Activated B cell treated with CpG ODN at 0.5 μM for 24 hours (primary cell): ENCODE measurements at regions not wholly inside any gene's neighbourhood (a gene's known extent, or its start where the extent isn't known, plus 50 kb on each side); places are given as distances from the start of the nearest gene placed in this dataset.

Source experiments
- ATAC-seq: fragments of 200-7000 bp; cut with Tn5 transposase; one replicate; pipeline ENCODE4 v1.10.0; 2021; ENCODE audit warnings: low read depth, mild to moderate bottlenecking, moderate library complexity
- CTCF ChIA-PET: fragments of 350-600 bp; sonication (Branson Sonifier 250); formaldehyde crosslinking; loops from one replicate; lab custom pipeline; 2021; ENCODE audit warnings: antibody characterized with exemption; lab: Charles Lee
- POLR2A ChIA-PET: fragments of 350-600 bp; sonication (Branson Sonifier 250); formaldehyde crosslinking; loops from one replicate; lab custom pipeline; 2021; ENCODE audit warnings: antibody characterized with exemption; lab: Charles Lee
- DNase-seq: peaks from one replicate; pipeline ENCODE4 v3.0.0; 2022
- H3K27ac Mint-ChIP-seq: one replicate; pipeline ENCODE4 v1.8.0; 2020; ENCODE audit warnings: mixed read lengths
- H3K27me3 Mint-ChIP-seq: one replicate; pipeline ENCODE4 v1.8.0; 2021; ENCODE audit warnings: mixed read lengths
- H3K36me3 Mint-ChIP-seq: one replicate; pipeline ENCODE4 v1.8.0; 2021; ENCODE audit warnings: low read depth, mixed read lengths
- H3K4me1 Mint-ChIP-seq: one replicate; pipeline ENCODE4 v1.8.0; 2021; ENCODE audit warnings: mixed read lengths
- H3K4me3 Mint-ChIP-seq: one replicate; pipeline ENCODE4 v1.8.0; 2020; ENCODE audit warnings: mild to moderate bottlenecking, mixed read lengths
- H3K9me3 Mint-ChIP-seq: one replicate; pipeline ENCODE4 v1.8.0; 2020; ENCODE audit warnings: mixed read lengths
- CTCF ChIP-seq: fragments of 200-600 bp; IDR thresholded peaks from one replicate; pipeline ENCODE4 v1.8.0; 2022; ENCODE audit warnings: antibody characterized with exemption, mild to moderate bottlenecking
- intact Hi-C: fragments of 100-400 bp; cut with micrococcal nuclease; formaldehyde crosslinking; loops from one replicate; pipeline ENCODE4 v1.15.1; 2024

GRCh38 chr13:54133746-54134145, 1105.1 kb downstream of the OLFM4 start:
- intact Hi-C loops = no loop called here
- CTCF ChIA-PET = no interaction called here
- DNase-seq (no peak), ATAC-seq (no peak)
- Mint-ChIP-seq H3K4me3 (no peak overlapping the region), H3K4me1 (no peaks in the 10 kb centered on the region), H3K27me3 (no peaks in the 10 kb centered on the region), H3K36me3 (no peaks in the 10 kb centered on the region), H3K9me3 (peaks cover 11% of the 10 kb centered on the region), H3K27ac (no peak overlapping the region)
- TF ChIP-seq CTCF = no peak
- POLR2A ChIA-PET = no interaction called here

GRCh38 chr13:54144828-54145227, 1116.2 kb downstream of the OLFM4 start:
- ChIA-PET CTCF (no interaction called here), POLR2A (no interaction called here)
- Mint-ChIP-seq H3K27me3 (no peaks in the 10 kb centered on the region), H3K4me3 (no peak overlapping the region), H3K27ac (no peak overlapping the region), H3K4me1 (no peaks in the 10 kb centered on the region), H3K36me3 (no peaks in the 10 kb centered on the region), H3K9me3 (peaks cover 12% of the 10 kb centered on the region)
- intact Hi-C loops = no loop called here
- no peak for DNase-seq
- no peak for TF ChIP-seq CTCF
- no peak for ATAC-seq

GRCh38 chr13:54150851-54151250, 1122.2 kb downstream of the OLFM4 start:
- H3K27me3 Mint-ChIP-seq = no peaks in the 10 kb centered on the region
- no peaks in the 10 kb centered on the region for H3K9me3 Mint-ChIP-seq
- ChIA-PET CTCF (no interaction called here), POLR2A (no interaction called here)
- H3K27ac Mint-ChIP-seq = no peak overlapping the region
- ATAC-seq = no peak
- no peak overlapping the region for H3K4me3 Mint-ChIP-seq
- no peak for DNase-seq
- H3K36me3 Mint-ChIP-seq = no peaks in the 10 kb centered on the region
- intact Hi-C loops = no loop called here
- no peaks in the 10 kb centered on the region for H3K4me1 Mint-ChIP-seq
- TF ChIP-seq CTCF = no peak

- Mint-ChIP-seq H3K27ac (no peak overlapping the region), H3K4me3 (no peak overlapping the region), H3K36me3 (no peaks in the 10 kb centered on the region), H3K27me3 (no peaks in the 10 kb centered on the region), H3K9me3 (peaks cover 17% of the 10 kb centered on the region), H3K4me1 (no peaks in the 10 kb centered on the region)
- TF ChIP-seq CTCF = no peak
- no peak for DNase-seq
- ChIA-PET POLR2A (no interaction called here), CTCF (no interaction called here)
- no peak for ATAC-seq
- intact Hi-C loops = no loop called here
Measured at GRCh38 chr13:54162069-54162468, 1133.5 kb downstream of the OLFM4 start.

GRCh38 chr13:54165581-54166215, 1137.1 kb downstream of the OLFM4 start:
- H3K36me3 Mint-ChIP-seq = no peaks in the 10 kb centered on the region
- no peak for DNase-seq
- H3K9me3 Mint-ChIP-seq = peaks cover 13% of the 10 kb centered on the region
- intact Hi-C loops = no loop called here
- H3K27me3 Mint-ChIP-seq = no peaks in the 10 kb centered on the region
- CTCF ChIA-PET = no interaction called here
- no peak overlapping the region for H3K27ac Mint-ChIP-seq
- H3K4me1 Mint-ChIP-seq = no peaks in the 10 kb centered on the region
- POLR2A ChIA-PET = no interaction called here
- TF ChIP-seq CTCF = no peak
- no peak for ATAC-seq
- no peak overlapping the region for H3K4me3 Mint-ChIP-seq
